HL-60/S4 (cell line): ENCODE measurements at regions not wholly inside any gene's neighbourhood (a gene's known extent, or its start where the extent isn't known, plus 50 kb on each side); places are given as distances from the start of the nearest gene placed in this dataset.
"Not testable (repeated sequence)": the region's sequence is repeated elsewhere in the genome, so short reads cannot be mapped to it uniquely, and the experiment has no call there.

Source experiments
- in situ Hi-C: fragments of 300-500 bp; cut with MboI; formaldehyde crosslinking; loops from 2 replicates; pipeline ENCODE4 v1.14.3; 2022; ENCODE audit warnings: low sequenced_read_pairs

- in situ Hi-C loops = no loop called here
Measured at GRCh38 chr18:71125581-71125980, 836.7 kb downstream of the SOCS6 start.

GRCh38 chr18:71116535-71116934, 827.7 kb downstream of the SOCS6 start:
- in situ Hi-C loops = no loop called here

- in situ Hi-C loops = no loop called here
Measured at GRCh38 chr18:71115261-71115660, 826.4 kb downstream of the SOCS6 start.

GRCh38 chr18:71114550-71115210, 825.8 kb downstream of the SOCS6 start:
- in situ Hi-C loops = no loop called here

- in situ Hi-C loops = no loop called here
Measured at GRCh38 chr18:71107244-71107643, 818.4 kb downstream of the SOCS6 start.

- in situ Hi-C loops = no loop called here
Measured at GRCh38 chr18:71106701-71107100, 817.9 kb downstream of the SOCS6 start.

- in situ Hi-C loops = no loop called here
Measured at GRCh38 chr18:71105994-71106546, 817.2 kb downstream of the SOCS6 start.

GRCh38 chr18:71105078-71105819, 816.4 kb downstream of the SOCS6 start:
- in situ Hi-C loops = no loop called here

GRCh38 chr18:71079606-71080005, 790.8 kb downstream of the SOCS6 start:
- in situ Hi-C loops = no loop called here

GRCh38 chr18:71077451-71077850, 788.6 kb downstream of the SOCS6 start:
- in situ Hi-C loops = no loop called here

GRCh38 chr18:71075147-71075546, 786.3 kb downstream of the SOCS6 start:
- in situ Hi-C loops = no loop called here

GRCh38 chr18:71068338-71068737, 779.5 kb downstream of the SOCS6 start:
- in situ Hi-C loops = no loop called here

- in situ Hi-C loops = no loop called here
Measured at GRCh38 chr18:71049893-71050292, 761.0 kb downstream of the SOCS6 start.

GRCh38 chr18:71047882-71048281, 759.0 kb downstream of the SOCS6 start:
- in situ Hi-C loops = no loop called here

- in situ Hi-C loops = no loop called here
Measured at GRCh38 chr18:71045331-71046065, 756.7 kb downstream of the SOCS6 start.

- in situ Hi-C loops = no loop called here
Measured at GRCh38 chr18:71040161-71040560, 751.3 kb downstream of the SOCS6 start.

GRCh38 chr18:71038196-71038595, 749.4 kb downstream of the SOCS6 start:
- in situ Hi-C loops = no loop called here

- in situ Hi-C loops = no loop called here
Measured at GRCh38 chr18:71036783-71037182, 747.9 kb downstream of the SOCS6 start.

GRCh38 chr18:71031296-71032191, 742.7 kb downstream of the SOCS6 start:
- in situ Hi-C loops = not testable (repeated sequence)

GRCh38 chr18:71030085-71030484, 741.2 kb downstream of the SOCS6 start:
- in situ Hi-C loops = not testable (repeated sequence)
